Stimulated activated CD4-positive, alpha-beta T cell treated with anti-CD3 and anti-CD28 coated beads, TNF-alpha, amount 100 ng/mL, for 48 hours (primary cell): ENCODE measurements at regions not wholly inside any gene's neighbourhood (a gene's known extent, or its start where the extent isn't known, plus 50 kb on each side); places are given as distances from the start of the nearest gene placed in this dataset.

Experiments
- DNase-seq, 3 donors: peaks; one replicate each; pipeline ENCODE4 v3.0.0-alpha.2; 2020; ENCODE audit warnings: low read depth in 3 of 3

DNA sequence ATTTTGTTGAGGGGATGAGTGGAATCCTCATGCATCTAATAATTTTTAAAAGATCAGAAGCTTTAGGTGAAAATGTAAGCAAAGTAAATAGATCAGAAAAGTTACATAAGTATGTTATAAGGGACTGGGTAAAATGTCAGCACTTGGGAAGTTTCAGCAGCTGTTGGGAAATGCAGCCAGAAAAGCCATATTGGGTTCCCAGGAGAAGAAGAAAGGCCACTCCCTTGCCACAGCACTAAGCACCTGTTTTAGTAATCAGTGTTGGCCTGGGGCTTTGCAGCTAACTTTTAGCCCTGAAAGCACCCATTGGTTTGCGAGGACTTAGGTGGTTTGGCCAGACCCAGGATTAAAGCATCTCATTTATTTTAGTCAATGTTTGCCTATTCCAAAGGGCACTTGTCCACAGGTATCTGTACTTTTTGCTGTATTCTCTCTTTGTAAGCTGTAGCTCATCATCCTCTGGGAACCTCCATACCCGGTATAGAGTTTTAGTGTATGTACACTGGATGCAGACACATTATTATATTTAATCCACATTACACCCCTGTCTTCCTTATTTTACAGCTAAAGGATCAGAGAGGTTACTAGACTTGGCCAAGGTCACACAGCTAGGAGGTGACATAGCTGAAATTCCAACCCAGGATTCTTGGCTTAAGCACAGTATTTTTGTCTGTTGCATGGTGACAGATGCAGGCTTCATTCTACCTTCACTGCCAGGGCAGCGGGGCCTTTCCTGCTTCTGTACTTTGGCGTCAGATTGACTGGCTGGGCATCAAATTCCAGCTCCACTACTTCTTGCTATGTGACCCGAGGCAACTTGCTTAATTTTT, 127.7 kb upstream of the SESN3 start:
- DNase-seq, result no peak

DNA sequence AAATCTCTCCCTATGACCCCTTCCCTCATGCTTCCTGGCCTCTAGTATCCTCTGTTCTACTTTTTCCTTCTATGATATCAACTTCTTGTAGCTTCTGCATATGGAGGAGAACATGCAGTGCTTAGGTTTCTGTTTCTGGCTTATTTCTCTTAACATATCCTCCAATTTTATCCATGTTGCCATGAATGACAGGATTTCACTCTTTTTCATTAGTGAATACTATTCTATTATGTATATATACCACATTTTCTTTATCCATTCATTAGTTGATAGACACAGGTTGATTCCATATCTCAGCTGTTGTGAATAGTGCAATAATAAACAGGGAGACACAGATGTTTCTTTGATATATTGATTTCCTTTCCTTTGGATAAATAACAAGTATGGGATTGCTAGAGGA, 123.3 kb upstream of the SESN3 start:
- no peak for DNase-seq

DNA sequence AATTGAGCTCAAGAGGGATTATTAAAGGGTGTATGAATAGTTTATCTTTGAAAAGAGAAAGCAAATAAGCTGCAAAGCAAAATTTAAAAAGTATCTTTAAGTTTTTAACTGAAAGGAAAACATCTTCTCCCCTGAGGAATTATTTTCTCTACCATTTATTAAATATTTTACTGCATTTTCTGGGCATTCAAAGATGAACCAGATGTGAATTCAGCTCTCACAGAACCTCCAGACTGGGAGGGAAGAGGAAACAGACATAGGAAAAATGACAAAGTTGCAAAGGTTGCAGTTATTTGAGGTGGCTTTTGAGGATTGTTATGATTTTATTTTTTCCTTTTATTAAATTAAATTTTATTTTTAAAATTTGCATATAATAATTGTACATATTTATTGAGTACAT, 122.7 kb upstream of the SESN3 start:
- no peak for DNase-seq

DNA sequence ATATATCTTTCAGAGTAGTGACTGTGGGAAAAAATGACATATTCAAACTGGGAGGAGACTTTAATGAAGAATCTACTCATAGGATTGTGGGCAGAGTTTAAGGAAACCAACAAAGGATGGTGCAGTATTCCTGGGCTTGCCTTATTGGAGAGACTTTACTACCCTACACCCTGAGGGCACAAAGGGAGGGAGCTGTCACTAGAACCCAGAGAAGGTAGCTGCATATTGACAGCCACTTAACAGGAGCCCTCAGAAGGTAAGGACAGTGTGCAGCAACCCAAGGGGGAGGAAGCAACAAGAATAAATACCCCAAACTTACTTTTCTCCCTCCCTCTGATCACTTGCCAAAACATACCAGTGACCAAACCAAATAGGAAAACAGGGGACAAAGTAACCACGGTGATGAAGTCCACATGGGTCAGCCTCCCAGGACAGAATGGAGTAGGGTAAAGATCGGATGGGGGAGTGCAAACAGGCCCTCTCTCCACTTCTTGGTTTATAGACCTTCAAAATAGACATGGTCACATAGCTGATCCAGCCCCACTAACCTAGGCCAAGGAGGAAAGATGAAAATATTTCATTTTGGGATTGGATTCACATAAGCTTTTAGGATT, 121.8 kb upstream of the SESN3 start:
- no peak for DNase-seq

DNA sequence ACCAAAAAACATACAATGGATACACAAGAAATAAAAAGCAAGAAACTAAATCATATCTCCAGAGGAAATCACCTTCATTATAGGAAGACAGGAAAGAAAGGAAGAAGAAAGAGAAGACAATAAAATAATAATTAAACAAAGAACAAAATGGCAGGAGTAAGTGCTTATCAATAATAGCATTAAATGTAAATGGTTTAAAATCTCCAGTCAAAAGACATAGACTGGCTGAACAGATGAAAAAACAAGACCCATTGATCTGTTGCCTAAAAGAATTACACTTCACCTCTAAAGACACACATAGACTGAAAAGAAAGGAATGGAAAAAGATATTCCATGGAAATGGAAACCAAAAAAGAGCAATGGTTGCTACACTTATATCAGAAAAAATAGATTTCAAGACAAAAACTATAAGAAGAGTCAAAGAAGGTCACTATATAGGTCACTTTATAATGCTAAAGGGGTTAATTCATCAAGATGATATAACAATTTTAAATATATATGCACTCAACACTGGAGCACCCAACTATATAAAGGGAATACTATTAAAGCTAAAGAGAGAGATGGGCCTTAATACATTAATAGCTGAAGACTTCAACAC, 118.4 kb upstream of the SESN3 start:
- DNase-seq, result no peak

DNA sequence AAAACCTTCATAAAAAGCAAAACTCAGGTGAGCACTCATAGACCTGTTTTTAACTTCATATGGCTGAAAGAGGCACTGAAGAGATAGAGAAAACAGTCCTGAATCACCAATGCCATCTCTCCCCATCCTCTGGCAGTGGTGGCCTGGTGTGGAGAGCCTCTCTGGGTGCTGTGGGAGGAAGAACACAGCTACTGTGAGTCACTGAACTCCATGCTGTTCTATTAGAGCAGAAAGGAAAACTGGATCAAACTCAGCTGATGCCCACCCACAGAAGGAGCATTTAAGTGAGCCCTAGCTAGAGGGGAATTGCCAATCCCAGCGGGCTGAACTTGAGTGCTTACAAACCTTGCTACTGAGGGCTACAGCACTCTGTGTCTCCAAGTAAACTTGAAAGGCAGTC, 115.3 kb upstream of the SESN3 start:
- DNase-seq, result no peak

DNA sequence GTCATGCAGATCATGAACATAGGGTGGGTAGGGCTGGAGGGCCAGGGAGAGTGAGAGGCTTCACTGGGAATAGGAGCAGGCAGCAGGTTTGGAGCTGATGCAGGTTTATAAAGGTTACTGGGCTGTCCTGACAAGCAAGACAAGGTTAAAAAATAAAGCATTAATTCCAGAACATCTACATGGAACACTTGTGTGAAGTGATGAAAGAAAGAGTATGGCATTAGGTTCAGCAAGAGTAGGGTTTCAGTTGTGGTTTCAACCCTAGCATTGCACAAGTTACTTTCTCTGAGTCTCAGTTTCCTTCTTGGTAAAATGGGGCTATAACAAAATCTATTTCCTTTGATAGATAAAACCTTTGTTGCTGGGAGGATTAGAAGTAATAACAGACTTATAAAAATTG, 114.6 kb upstream of the SESN3 start:
- no peak for DNase-seq

DNA sequence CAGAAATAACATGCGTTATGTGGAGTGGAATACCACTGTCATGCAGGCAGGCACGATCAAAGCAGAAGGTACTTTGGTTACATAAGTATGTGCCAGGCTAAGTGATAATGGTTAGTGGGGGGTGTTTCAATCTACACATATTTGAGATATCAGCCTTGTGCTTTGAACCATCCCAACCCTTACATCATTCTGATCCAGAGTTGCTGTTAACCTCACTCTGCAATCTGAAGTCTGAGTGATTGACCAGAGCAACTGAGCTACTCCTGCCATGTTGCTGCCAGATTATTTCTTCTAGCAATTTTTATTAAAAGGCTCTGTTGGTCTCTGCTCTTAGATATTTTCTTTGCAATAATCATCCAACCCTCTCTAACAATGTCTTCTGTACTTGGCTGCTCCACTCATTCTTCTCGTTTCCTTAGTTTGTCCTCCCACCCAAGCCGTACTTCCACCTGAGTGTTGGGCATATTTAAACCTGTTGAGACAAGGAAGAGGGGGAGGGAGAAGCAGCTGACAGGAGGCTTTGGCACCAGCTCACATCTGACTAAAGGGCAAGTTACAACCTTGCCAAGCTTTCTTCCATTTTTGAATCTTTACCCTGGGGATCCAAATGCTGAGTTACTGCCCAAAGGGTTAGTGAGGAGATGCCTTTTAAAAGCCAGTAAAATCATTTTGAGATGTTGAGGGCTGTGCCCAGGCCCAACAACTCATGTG, 114.1 kb upstream of the SESN3 start:
- no peak for DNase-seq

DNA sequence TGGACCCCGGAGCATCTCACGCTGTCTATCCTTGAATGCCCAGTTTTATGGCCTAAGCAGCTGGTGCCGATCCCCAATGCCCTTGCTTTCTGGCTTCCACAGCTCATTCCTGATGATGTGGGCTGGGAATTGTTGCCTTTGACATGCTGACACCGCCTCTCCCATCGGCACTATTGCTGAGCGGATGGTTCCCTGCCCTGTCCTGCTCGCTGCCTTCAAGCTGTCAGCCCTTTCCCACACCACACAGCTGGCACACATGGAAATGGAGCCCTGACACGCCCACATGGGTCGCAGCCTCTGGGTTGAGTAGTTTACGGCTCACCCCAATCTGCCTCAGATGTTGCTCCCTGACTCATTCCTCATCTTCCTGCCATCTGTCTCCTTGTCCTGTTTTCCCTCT, 110.2 kb upstream of the SESN3 start:
- no peak for DNase-seq

DNA sequence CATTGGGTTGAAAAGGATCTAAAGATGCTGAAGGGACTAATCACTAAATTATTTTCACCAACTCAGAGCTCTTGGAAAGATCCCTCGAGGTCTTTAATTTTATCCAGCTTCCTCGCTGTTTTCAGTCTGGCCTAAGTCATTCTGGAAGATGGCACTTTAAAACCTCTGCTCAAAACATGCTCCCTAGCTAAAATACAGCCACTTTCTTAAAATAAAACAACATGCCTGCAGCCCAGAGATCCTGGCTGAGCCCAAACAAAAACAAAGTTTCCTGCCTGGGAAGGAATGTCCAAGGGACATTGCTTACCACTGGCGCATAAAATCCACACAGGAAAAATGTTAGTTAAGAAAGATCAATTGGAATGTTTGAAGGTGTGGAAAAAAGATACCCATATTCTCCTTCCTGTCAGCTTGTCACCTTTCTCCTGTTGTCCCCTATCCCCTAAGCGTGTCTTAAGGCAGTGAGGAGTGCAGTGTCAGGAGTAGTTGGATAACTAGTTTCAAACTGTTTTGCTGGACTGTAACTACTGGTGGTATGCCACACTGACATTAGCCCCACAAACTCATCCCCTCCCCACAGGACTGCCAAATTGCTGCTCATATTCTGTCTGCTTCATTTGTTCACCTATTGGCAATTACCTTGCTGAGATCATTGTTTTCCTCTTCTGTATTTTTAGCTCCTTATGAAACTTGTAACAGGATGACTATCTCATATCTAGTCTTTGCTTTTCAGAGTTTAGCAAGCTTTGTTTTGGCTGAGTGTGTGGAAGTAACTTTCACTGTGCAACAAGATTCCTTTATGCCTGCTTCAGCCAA, 108.3 kb upstream of the SESN3 start:
- no peak for DNase-seq

DNA sequence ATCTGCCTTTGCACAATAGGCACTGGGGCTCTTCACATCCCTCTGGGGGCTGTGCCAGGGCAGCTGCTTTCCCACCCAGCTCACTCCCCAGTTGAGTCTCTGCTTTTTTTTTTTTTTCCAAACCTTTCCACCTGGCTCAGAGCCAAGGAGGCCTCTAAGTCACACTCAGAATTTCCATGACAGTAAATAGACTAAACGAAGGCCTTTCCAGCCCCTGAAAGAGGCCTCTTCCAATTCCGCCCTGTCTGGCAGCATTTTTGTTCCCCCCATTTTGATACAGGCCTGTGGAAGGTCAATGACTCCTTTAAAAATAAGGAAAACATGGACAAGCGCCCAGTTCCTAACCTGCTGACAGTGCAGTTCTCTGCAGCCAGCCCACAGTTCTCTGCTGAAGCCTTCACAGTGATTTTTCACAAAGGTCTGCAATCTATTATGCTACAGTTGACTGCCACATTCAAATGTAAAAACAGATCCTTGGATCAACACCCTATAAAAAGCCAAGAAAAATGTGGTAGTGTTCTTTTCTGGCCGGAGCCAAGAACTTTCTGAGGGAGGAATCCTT, 107.5 kb upstream of the SESN3 start:
- no peak for DNase-seq

DNA sequence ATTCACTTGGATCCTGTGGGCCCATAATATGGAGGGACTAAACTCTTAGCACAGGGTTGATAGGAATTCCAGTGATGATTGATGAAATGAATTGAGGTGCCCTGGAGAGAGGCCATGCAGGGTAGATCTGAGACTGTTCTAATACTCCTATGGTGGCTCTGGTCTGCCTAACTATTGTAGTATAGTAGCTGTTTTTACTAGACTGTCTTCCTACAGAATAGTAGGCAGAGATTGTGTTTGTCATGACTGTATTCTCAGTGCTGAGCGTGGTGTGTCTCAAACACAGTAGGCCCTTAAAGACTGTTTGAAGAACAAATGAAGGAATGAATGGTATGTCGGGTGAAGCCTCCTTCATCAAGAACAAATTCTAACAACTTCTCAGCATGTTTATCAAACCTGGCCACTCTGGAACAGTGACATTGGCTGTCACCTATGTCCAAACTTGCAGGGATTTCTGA, 107.0 kb upstream of the SESN3 start:
- DNase-seq, result no peak

DNA sequence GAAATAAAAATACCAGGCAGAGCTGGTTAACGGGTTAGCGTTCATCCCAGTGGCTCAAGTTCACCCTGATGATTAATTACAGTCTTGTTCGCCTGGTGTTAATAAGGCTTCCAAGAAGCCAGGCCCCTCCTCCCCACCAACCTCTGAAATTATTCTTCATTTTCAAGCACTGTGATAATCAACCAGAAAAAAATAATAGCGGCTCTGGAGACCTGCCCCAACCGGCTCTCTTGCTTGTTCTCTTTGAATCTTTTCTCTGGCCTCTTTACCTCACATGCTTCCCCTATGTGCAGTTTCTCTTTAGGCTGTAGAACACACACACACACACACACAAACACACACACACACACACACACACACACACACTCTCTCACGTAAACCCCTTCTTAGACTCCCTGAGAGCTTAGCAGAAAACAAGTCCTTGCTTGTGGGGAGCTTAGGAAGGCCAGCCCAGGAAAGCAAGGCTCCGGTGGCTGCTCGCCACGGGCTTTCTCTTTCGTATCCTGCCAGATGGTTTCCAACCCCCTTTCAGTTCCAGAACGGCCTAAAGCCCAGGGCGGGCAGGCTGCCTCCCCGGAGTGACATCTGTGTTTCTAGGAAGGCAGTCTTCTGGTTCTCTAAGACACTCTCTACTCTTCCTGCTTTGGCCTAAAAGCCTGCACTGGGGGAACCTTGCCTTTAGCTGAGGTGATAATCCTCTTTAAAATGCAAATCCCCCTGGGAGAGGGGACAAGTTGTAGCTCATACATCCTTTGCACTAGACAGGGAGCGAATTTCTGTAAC, 106.4 kb upstream of the SESN3 start:
- DNase-seq, result peak in 1 of 3 donors; percentile 15

DNA sequence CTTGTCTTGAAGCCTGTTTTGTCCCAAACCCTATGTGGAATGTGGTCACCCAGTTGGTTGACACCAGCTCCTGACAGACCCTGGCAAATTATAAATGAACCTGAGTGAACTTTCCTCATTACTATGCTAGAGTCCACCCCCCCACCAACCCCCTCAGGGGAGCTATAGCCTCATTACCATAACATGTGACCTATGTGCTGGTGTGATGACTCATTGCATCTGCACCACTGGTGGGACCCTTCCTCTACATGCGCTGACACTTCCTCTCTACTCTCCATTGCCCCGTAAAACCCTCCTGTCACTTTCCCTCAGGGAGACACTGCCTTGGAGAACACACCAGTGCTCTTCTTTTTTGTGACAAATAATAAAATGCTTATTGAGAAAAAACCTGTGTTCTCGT, 105.0 kb upstream of the SESN3 start:
- DNase-seq, result no peak

DNA sequence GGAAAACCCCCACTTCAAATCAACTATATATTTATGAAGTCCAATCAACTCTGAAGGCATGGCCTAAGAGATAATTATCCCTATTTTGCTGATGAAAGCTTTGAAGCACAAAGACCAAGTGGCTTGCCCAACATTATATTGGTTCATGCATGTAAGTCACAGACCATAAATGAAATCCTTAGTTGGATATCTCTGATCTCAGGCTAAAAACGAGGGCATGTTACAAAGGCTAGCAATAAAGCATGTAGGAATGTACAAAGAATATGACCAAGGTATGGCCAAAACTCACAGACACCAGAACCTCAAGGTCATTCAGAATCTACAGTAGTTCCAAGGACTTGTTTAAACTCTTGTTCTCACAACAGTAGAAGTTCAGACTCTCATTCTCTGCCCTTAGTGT, 100.2 kb upstream of the SESN3 start:
- no peak for DNase-seq

DNA sequence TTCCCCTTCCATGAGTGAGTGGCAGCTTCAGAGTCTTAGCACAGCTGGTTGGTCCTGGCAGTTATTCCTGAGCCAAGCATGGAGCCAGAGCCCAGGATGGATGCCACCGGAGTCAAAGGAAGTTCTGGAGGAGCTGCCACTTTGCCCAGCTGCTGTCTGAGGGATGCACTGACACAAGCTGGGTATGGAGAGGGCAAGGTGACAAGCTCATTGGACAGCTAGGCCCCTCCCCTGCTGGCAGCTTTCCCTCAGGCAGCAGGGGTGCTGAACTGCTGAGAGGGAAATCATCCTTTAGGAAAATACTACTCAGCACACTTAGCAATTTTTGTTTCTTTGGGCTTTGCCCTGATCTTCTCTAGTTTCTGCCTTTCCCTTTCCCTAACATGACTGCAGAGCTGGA, 99.3 kb upstream of the SESN3 start:
- no peak for DNase-seq

DNA sequence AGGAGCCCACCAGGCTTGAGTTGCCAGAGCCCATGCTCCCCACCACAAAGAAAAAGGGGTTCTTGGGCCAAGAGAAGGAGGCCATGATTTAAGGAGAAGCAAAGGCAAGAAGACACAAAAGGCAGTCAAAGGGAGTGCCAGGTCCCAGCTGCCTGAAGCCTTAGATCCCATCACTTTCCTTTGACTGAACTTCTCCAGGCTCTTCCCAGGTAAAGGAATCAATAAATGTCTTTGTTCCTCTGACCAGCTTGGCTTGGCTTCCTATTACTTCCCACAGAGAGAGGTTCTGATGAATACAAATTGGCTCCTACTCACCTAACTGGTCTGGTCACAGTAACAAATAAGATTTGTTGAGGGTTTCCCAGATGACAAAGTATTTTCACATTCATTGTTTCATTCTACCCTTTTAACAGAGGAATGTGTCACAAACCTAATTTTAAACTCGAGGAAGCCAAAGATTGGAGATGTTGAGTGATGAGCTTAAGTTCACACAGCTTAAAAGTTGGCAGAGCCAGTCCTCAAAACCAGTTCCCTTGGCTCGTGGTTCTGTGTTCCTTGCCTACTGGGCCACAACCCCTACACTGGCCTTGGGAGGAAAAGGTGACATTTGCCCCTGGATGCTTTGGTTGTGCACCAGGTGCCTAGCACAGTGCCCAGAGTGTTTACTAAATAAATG, 96.4 kb upstream of the SESN3 start:
- DNase-seq, result no peak

DNA sequence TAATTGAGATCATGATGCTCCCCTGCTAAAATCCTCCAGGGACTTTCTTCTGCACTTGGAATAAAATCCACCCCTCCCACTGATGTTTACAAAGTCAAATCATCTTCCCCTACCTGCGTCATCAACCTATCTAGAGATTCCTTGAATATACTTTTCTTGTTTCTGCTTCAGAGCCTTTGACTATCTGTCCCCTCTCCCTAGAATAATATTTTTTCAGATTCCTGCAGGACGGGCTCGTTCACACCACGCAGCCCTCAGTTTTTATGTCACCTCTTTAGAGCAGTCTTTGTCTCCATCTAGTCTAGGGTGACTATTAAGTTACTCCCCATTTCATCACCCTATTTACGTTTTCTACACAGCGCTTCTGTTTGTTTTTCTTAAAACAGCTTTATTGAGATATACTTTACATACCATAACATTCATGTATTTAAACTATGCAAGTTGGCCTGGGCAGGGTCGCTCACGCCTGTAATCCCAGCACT, 94.8 kb upstream of the SESN3 start:
- DNase-seq, result no peak

DNA sequence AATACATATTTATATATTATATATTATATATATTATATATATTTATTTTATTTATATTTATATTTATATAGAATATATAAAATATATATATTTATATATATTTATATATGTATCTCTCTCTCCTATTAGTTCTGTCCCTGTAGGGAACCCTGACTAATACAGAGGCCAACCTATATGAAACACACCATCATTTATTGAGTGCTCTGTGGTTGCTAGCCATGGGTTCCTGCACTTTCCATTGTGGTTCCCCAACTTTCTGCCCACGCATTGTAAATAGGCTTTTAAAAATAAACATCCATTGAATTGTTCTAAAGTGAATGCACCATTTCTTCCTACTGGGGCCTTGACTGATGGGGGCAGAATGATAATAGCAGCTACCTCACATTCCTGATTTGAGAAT, 93.8 kb upstream of the SESN3 start:
- no peak for DNase-seq

DNA sequence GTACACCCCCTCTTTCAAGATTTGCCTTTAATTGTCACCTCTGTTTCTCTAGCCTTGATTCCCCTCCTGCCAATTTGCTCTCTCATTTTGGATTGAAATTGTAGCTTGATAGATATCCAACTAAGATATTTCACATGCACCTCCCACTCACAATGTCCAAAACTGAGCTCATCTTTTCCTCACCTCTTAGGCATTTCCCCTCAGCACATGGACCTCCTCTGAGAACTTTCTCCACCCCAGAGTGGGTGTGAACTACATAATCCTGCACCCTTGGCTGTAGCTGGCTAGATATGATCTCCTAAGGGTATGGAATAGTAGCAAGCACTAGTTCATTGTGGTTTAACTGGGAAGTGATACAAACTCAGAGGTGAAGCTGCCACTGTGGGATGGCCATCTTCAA, 91.5 kb upstream of the SESN3 start:
- no peak for DNase-seq
